ENCODE measurements at regions not wholly inside any gene's neighbourhood (a gene's known extent, or its start where the extent isn't known, plus 50 kb on each side); places are given as distances from the start of the nearest gene placed in this dataset.
A peak's percentile ranks its signal among the peaks of the same experiment; 100 is the strongest.

DNA sequence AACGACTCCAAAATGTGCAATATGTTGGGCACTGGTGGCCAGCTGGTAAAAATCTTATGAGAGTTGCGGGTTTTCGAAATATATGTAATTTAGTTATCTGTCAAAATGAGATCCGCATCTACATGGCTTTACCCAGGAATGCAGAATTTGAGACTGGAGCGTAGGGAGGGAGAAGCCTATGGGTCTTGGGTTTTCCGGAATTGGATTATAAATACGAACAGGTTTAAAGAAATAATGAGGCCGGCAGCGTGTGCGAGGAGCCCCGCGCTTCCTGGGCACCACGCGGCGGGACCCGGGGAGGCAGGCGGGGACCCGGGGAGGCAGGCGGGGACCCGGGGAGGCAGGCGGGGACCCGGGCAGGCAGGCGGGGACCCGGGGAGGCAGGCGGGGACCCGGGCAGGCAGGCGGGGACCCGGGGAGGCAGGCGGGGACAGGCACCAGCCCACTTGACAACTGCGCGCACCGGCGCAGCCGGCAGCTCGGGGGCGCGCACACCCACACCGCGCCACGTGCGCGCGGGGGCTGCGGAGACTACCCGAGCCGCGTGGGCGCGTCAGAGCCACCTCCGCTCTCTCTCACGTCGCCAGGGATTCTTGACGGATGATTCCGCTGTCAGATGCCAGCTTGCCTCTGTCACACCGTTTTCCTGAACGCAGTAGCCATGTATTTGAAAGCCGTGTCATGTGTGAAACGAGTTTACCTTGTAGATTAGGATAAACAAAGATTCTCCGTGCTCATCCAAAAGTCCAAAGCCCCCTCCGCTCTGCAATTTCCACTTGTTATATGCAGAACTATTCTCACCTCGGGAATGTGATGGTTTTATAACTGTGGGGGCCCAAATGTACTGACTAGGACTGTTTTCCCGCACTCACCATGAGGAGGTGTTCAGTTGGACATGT is 54.3 kb upstream of the HNRNPU start:
- H3K4me1 Mint-ChIP-seq (ENCODE audit: low read depth): peaks cover 10% of the 10 kb centered on the region
- DNase-seq (peak; percentile 22 to 91 (median 66)), ATAC-seq (ENCODE audit: poor library complexity) (peak; percentile 98)
- peaks cover 7% of the 10 kb centered on the region for H3K4me1 ChIP-seq (ENCODE audit: insufficient read depth, low read length)
- peak overlapping the region; percentile 90 for H3K4me3 Mint-ChIP-seq
- CTCF ChIA-PET: interaction anchor here (0.6 to 2.1 kb wide), 8 partner anchors 51 to 124 kb away, joined by 3 to 9 read pairs (median 3); partner anchors contain the start of gene COX20
- peak overlapping the region; percentile 55 for H3K4me3 ChIP-seq (ENCODE audit: low read length)
- H3K27me3 Mint-ChIP-seq: peaks cover 16% of the 10 kb centered on the region
- no peaks in the 10 kb centered on the region for H3K27me3 ChIP-seq (ENCODE audit: control insufficient read depth in 1 of 2, insufficient read depth in 2 of 2, low read length in 2 of 2)
- no peaks in the 10 kb centered on the region for H3K36me3 ChIP-seq (ENCODE audit: insufficient read depth, low read length)
- no peaks in the 10 kb centered on the region for H3K9me3 Mint-ChIP-seq
- POLR2A ChIA-PET: interaction anchor here (1.1 to 5.3 kb wide), 5 partner anchors 51 to 83 kb away, joined by 3 to 58 read pairs (median 23); partner anchors contain the start of genes COX20 and HNRNPU
- H3K27ac Mint-ChIP-seq: peak overlapping the region; percentile 56
- no peak for TF ChIP-seq CTCF (IDR thresholded peaks at IDR 0.05)
- intact Hi-C loops (cut with DNase I, micrococcal nuclease): loop anchor here (1.0 to 2.0 kb wide), 4 partner anchors 50 to 84 kb away; partner anchors contain the start of genes COX20 (in 2 of the 2) and HNRNPU (in 1 of the 2)
- no peaks in the 10 kb centered on the region for H3K9me3 ChIP-seq (ENCODE audit: control insufficient read depth in 1 of 2, insufficient read depth in 1 of 2, low read length in 2 of 2)
- no peaks in the 10 kb centered on the region for H3K36me3 Mint-ChIP-seq (ENCODE audit: low read depth)
- H3K27ac ChIP-seq (ENCODE audit: low read depth in 1 of 2, low read length in 2 of 2): no peak overlapping the region

DNA sequence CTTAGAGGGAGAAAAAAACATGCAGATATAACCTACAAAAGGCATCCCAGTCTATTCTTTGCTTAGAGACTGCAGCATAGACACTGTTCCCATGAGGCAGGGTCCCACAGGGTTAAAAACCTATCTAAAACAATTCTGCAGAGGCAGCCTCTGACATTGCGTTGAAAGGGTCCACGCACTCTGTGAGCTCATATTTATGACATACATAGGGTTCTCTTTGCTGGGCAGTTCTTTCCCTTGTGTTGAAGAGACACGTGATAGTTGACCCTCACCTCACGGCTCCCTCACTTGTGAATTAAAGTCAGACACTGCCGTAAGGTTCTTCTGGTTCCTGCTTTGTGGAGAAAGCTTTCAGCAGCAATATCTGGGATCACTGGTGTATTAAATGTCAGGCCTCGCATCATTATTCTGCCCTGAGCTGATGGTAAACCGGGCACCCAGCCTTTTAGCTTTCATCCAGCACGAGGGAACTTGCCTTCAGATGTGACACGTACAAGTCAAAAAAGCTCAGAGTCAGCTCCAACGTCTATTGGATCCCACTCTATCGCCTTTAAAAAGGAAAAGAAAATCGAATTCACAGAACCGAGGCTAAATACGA is 52.8 kb upstream of the HNRNPU start:
- Mint-ChIP-seq H3K36me3 (ENCODE audit: low read depth) (no peaks in the 10 kb centered on the region), H3K4me1 (ENCODE audit: low read depth) (peaks cover 10% of the 10 kb centered on the region), H3K9me3 (no peaks in the 10 kb centered on the region), H3K27ac (no peak overlapping the region), H3K27me3 (peaks cover 11% of the 10 kb centered on the region), H3K4me3 (peak overlapping the region; percentile 79)
- CTCF ChIA-PET: interaction anchor here (0.6 to 1.3 kb wide), 2 partner anchors 47 to 87 kb away, joined by 4 read pairs; no protein-coding TSS in a partner anchor
- DNase-seq (no peak), ATAC-seq (ENCODE audit: poor library complexity) (no peak)
- intact Hi-C loops (cut with DNase I, micrococcal nuclease): no loop called here
- H3K9me3 ChIP-seq (ENCODE audit: control insufficient read depth in 1 of 2, insufficient read depth in 1 of 2, low read length in 2 of 2): no peaks in the 10 kb centered on the region
- POLR2A ChIA-PET: interaction anchor here (1.0 to 5.3 kb wide), 4 partner anchors 52 to 265 kb away, joined by 3 to 58 read pairs (median 24); partner anchors contain the start of genes COX20 and HNRNPU
- no peaks in the 10 kb centered on the region for H3K36me3 ChIP-seq (ENCODE audit: insufficient read depth, low read length)
- peaks cover 7% of the 10 kb centered on the region for H3K4me1 ChIP-seq (ENCODE audit: insufficient read depth, low read length)
- H3K27ac ChIP-seq (ENCODE audit: low read depth in 1 of 2, low read length in 2 of 2): no peak overlapping the region
- no peak for TF ChIP-seq CTCF (IDR thresholded peaks at IDR 0.05)
- H3K27me3 ChIP-seq (ENCODE audit: control insufficient read depth in 1 of 2, insufficient read depth in 2 of 2, low read length in 2 of 2): no peaks in the 10 kb centered on the region
- no peak overlapping the region for H3K4me3 ChIP-seq (ENCODE audit: low read length)

DNA sequence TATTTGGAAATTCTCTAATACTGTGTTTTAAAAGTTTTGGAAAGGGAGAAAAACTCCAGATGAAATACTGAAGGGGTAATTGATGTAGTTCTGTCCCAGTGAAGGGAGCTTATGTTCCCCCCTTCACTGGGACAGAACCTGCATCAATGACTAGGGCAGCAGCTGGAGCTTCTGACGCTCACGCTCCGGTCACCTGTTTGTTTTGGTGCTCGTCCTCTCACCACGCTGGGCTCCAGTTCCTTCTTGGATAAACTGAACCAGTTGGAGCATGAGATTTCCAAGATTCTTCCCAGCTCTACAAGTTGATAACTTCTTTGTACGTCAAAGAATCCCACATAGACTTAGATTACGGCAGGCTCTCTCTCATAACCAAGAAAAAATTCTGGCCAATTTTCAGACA is 51.4 kb upstream of the HNRNPU start:
- no peak overlapping the region for H3K4me3 ChIP-seq (ENCODE audit: low read length)
- ChIA-PET CTCF (interaction anchor here (1.0 to 1.5 kb wide), 2 partner anchors 8 to 10 kb away, joined by 3 read pairs; no protein-coding TSS in a partner anchor), POLR2A (interaction anchor here (5.3 kb wide), 1 partner anchor 52 kb away, joined by 58 read pairs; the partner anchor contains the start of gene HNRNPU)
- Mint-ChIP-seq H3K27me3 (peaks cover 3% of the 10 kb centered on the region), H3K4me1 (ENCODE audit: low read depth) (peaks cover 10% of the 10 kb centered on the region), H3K4me3 (no peak overlapping the region), H3K27ac (no peak overlapping the region), H3K36me3 (ENCODE audit: low read depth) (no peaks in the 10 kb centered on the region), H3K9me3 (no peaks in the 10 kb centered on the region)
- no peaks in the 10 kb centered on the region for H3K27me3 ChIP-seq (ENCODE audit: control insufficient read depth in 1 of 2, insufficient read depth in 2 of 2, low read length in 2 of 2)
- ATAC-seq (ENCODE audit: poor library complexity): no peak
- no peaks in the 10 kb centered on the region for H3K36me3 ChIP-seq (ENCODE audit: insufficient read depth, low read length)
- no peak for DNase-seq
- no peak for TF ChIP-seq CTCF (IDR thresholded peaks at IDR 0.05)
- H3K4me1 ChIP-seq (ENCODE audit: insufficient read depth, low read length): peaks cover 7% of the 10 kb centered on the region
- H3K27ac ChIP-seq (ENCODE audit: low read depth in 1 of 2, low read length in 2 of 2): no peak overlapping the region
- H3K9me3 ChIP-seq (ENCODE audit: control insufficient read depth in 1 of 2, insufficient read depth in 1 of 2, low read length in 2 of 2): no peaks in the 10 kb centered on the region
- intact Hi-C loops (cut with DNase I, micrococcal nuclease): no loop called here
